ENCODE measurements at regions not wholly inside any gene's neighbourhood (a gene's known extent, or its start where the extent isn't known, plus 50 kb on each side); places are given as distances from the start of the nearest gene placed in this dataset.

- TF ChIP-seq KLF10 (CRISPR knock-in tag; IDR thresholded peaks at IDR 0.05): no peak
- no peak for TF ChIP-seq ZNF586 (CRISPR knock-in tag; conservative IDR thresholded peaks at IDR 0.05)
Measured at GRCh38 chr4:22052076-22052475, 103.5 kb upstream of the KCNIP4 start.

Measured in K562 (cell line).